Renal pelvis (tissue), 1 donor: ENCODE measurements at regions not wholly inside any gene's neighbourhood (a gene's known extent, or its start where the extent isn't known, plus 50 kb on each side); places are given as distances from the start of the nearest gene placed in this dataset.
"Not testable (repeated sequence)": the region's sequence is repeated elsewhere in the genome, so short reads cannot be mapped to it uniquely, and the experiment has no call there.

ENCODE experiments used
- DNase-seq: peaks from one replicate; pipeline ENCODE4 v3.0.0-alpha.2; 2013

DNA sequence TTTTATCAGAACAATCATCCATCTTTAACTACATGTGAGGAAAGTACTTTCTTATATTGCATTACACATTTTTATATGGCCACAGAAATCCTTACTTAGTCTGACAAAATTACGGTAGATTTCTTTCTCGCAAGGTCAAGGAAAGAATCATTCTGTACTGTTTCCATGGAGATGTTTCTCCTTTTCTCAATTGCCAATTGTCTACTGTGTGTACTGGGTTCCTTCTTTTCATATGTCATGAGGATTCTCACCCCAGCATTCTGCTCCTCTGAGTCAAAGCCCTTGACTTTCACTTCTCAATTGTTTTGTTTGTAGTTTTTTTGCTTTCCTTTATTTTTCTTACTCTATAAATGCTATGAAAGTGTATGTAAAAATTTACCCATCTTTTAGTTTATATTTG lies 99.3 kb upstream of the AGAP9 start:
- not testable (repeated sequence) for DNase-seq

- DNase-seq: peak; percentile 41
Measured at GRCh38 chr10:47619300-47620012, 96.0 kb upstream of the AGAP9 start.

GRCh38 chr10:47609311-47609710 lies 85.9 kb upstream of the AGAP9 start:
- DNase-seq: not testable (repeated sequence)

DNA sequence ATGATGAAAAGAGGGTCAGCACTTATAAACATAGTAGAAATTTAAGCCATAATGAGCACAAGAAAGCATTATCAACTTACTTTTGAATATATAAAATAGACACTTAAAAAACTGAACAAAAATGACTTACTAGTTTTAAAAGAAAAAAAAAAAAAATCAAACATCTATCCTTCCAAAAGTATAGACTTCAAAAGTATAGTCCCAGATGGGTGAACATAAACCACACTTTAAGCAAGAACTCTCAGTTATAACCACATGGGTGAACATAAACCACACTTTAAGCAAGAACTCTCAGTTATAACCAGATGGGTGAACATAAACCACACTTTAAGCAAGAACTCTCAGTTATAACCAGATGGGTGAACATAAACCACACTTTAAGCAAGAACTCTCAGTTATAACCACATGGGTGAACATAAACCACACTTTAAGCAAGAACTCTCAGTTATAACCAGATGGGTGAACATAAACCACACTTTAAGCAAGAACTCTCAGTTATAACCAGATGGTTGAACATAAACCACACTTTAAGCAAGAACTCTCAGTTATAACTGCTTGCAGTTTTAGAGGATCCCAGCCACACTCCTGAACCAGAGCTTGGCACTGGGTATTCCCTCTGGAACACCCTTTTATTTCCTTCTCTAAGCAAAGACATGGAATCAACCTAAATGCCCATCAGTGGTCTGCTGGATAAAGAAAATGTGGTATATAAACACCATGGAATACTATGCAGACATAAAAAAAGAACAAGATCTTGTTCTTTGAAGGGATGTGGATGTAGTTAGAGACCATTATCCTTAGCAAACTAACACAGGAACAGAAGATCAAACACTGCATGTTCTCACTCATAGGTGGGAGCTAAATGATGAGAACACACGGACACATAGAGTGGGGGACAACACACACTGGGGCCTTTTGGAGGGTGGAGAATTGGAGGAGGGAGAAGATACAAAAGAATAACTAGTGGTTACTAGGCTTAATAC lies 82.6 kb upstream of the AGAP9 start:
- DNase-seq: not testable (repeated sequence)

- DNase-seq: not testable (repeated sequence)
Measured at GRCh38 chr10:47600604-47601003, 77.2 kb upstream of the AGAP9 start.

DNA sequence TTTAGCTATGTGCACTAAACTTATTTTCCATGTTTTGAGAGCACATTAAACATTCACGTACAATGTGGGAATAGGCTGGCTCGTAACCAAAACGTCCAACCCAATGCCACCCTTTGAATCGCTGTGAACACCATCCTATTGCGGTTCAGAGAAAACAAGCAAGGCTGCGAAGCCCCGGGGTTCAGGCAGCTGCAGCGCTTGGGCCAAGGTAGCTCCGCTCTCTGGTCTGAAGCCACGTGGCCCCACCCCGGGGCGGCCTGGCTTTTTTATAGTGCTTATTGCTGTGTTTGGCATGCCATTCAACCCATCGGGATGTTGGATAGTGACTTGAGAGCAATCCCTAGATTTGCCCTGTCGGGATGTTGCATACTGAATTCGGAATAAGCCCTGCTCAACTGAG lies 76.7 kb upstream of the AGAP9 start:
- DNase-seq: not testable (repeated sequence)

DNA sequence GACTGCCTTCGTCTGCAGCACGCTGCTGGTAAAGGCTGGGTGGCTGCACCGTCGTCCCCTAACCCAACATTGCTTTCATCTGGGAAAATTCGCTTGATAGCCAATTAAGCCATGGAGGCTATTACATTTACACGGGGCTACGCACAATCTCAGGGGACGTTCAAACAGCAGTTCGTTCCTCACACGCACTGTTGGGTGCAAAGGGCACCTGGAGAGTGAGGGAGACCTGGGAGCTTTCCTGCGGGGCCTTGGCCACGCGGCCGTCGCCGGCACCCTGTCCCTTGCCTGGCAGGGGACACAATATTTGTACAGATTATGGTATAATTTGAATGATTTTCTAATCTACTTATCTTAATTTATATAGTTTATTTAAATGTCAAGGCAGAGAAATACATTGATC lies 76.2 kb upstream of the AGAP9 start:
- DNase-seq: not testable (repeated sequence)

GRCh38 chr10:47593805-47594204 lies 70.4 kb upstream of the AGAP9 start:
- not testable (repeated sequence) for DNase-seq

DNA sequence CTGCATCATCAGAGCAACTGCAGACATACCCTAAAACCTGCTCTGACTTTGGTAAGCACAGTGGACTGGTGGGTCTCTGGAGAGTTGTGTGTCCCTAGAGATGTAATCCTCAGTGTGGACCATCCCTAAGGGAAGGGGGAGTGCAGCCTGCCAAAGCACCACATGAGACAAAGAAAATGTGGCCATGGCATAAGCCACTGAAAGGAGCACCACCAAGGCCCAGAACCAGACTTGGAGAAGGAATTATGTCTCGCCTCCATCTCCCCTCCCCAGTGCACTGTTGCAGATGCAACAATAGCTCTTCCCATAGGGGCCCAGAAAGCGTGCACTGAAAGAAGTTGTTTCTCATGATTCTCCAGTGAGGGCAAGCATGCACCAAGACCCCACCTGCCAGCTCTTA lies 69.7 kb upstream of the AGAP9 start:
- not testable (repeated sequence) for DNase-seq

GRCh38 chr10:47590956-47591355 lies 67.5 kb upstream of the AGAP9 start:
- not testable (repeated sequence) for DNase-seq

GRCh38 chr10:47590534-47590933 lies 67.1 kb upstream of the AGAP9 start:
- DNase-seq: not testable (repeated sequence)

GRCh38 chr10:47582051-47582450 lies 58.6 kb upstream of the AGAP9 start:
- DNase-seq: not testable (repeated sequence)

DNA sequence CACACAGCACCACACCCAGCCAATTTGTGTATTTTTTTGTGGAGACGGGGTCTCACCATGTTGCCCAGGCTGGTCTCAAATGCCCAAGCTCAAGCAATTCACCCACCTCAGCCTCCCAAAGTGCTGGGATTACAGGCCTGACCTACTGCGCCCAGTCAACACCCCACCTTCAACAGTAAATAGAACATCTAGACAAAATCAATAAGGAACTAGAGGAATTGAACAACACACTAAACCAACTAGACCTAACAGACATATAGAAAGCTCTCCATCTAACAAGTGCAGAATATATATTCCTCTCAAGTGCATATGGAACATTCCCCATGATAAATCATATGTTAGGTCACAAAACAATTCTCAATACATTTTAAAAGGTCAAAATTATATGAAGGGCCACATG lies 56.6 kb upstream of the AGAP9 start:
- not testable (repeated sequence) for DNase-seq

DNA sequence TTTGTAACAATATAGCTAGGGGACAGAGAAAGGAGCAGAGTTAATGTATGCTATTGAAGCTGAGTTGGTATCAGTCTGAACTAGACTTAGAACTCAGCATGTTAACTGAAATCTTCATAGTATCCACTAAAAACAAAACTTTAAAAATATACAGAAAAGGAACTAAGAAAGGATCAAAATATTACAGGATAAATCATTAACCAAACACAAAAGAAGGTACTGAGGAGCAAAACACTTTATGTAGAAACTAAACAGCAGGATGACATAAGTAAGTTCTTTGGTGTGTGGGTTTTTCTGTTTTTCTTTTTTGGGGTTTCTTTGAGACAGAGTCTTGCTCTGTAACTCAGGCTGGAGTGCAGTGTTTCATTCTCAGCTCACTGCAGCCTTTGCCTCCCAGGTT lies 55.1 kb upstream of the AGAP9 start:
- DNase-seq: not testable (repeated sequence)
